Hematopoietic multipotent progenitor cell treated with erythropoietin and hydrocortisone succinate and interleukin-3 and kit ligand, for 17 days (in vitro differentiated cells): ENCODE measurements at regions not wholly inside any gene's neighbourhood (a gene's known extent, or its start where the extent isn't known, plus 50 kb on each side); places are given as distances from the start of the nearest gene placed in this dataset.

Experiments
- DNase-seq: peaks from one replicate; pipeline ENCODE4 v3.0.0-alpha.2; 2015; ENCODE audit warnings: low spot score

- no peak for DNase-seq
These were observed 51.3 kb downstream of the TET3 start for GRCh38 chr2:74036010-74036409.

GRCh38 chr2:74036450-74037195, 51.9 kb downstream of the TET3 start:
- DNase-seq: peak; percentile 84

GRCh38 chr2:74037379-74037860, 52.7 kb downstream of the TET3 start:
- peak; percentile 78 for DNase-seq

- DNase-seq: no peak
These were observed 54.9 kb downstream of the TET3 start for GRCh38 chr2:74039611-74040010.

- DNase-seq: peak; percentile 43
These were observed 56.5 kb downstream of the TET3 start for GRCh38 chr2:74041182-74041581.

- DNase-seq: no peak
These were observed 57.0 kb downstream of the TET3 start for GRCh38 chr2:74041726-74042125.

GRCh38 chr2:74042606-74043005, 57.9 kb downstream of the TET3 start:
- DNase-seq: no peak

- DNase-seq: no peak
These were observed 58.9 kb downstream of the TET3 start for GRCh38 chr2:74043345-74044329.

- DNase-seq: no peak
These were observed 60.3 kb downstream of the TET3 start for GRCh38 chr2:74044999-74045398.

GRCh38 chr2:74045454-74045853, 60.7 kb downstream of the TET3 start:
- DNase-seq: no peak

- DNase-seq: no peak
These were observed 61.7 kb downstream of the TET3 start for GRCh38 chr2:74046441-74046840.

- no peak for DNase-seq
These were observed 62.4 kb downstream of the TET3 start for GRCh38 chr2:74047152-74047551.

- no peak for DNase-seq
These were observed 63.4 kb downstream of the TET3 start for GRCh38 chr2:74048147-74048546.

GRCh38 chr2:74048843-74049519, 64.3 kb downstream of the TET3 start:
- DNase-seq: peak; percentile 56

GRCh38 chr2:74050151-74050550, 65.4 kb downstream of the TET3 start:
- no peak for DNase-seq

- peak; percentile 76 for DNase-seq
These were observed 66.8 kb downstream of the TET3 start for GRCh38 chr2:74051504-74051903.

- no peak for DNase-seq
These were observed 68.3 kb downstream of the TET3 start for GRCh38 chr2:74052732-74053710.

GRCh38 chr2:74053959-74054715, 69.4 kb downstream of the TET3 start:
- DNase-seq: no peak

- DNase-seq: no peak
These were observed 74.5 kb downstream of the TET3 start for GRCh38 chr2:74059137-74059775.

GRCh38 chr2:74063486-74063885, 78.8 kb downstream of the TET3 start:
- DNase-seq: no peak
